NCI-H1105 (cell line): ENCODE measurements at regions not wholly inside any gene's neighbourhood (a gene's known extent, or its start where the extent isn't known, plus 50 kb on each side); places are given as distances from the start of the nearest gene placed in this dataset.
"Not testable (repeated sequence)": the region's sequence is repeated elsewhere in the genome, so short reads cannot be mapped to it uniquely, and the experiment has no call there.

Experiments
- DNase-seq: peaks from one replicate; lab custom pipeline; 2025; lab: John Stamatoyannopoulos, UW

DNA sequence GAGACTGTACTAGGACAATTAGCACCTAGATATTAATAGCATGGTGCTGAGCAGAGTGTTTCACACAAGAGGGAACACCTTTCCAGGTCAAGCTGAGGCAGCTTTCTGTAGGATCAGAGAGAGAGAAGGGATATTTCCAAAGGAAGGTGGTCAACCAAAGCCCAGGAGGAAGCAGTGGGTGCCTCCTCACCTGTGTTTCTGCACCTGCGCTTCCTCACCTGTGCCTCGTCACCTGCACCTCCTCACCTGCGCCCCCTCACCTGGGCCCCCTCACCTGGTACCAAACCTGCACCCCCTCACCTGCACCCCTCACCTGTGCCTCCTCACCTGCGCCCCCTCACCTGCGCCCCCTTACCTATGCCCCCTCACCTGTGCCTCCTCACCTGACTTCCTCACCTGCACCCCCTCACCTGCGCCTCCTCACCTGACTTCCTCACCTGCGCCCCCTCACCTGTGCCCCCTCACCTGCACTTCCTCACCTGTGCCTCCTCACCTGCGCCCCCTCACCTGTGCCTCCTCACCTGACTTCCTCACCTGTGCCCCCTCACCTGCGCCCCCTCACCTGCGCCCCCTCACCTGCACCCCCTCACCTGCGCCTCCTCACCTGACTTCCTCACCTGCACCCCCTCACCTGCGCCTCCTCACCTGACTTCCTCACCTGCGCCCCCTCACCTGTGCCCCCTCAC is 67.9 kb downstream of the TTLL2 start:
- DNase-seq = no peak

DNA sequence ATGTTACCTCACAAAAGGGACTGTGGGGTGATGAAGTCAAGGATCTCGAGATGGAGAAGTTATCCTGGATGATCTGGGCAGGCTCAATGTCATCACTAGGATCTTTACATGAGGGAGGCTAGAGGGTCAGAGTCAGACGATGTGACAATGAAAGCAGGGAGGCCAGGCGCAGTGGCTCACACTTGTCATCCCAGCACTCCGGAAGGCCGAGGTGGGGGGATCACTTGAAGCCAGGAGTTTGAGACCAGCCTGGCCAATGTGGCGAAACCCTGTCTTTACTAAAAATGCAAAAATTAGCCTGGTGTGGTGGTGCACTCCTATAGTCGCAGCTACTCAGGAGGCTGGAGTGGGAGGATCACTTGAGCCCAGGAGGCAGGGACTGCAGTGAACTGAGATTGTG is 68.8 kb downstream of the TTLL2 start:
- DNase-seq = no peak

DNA sequence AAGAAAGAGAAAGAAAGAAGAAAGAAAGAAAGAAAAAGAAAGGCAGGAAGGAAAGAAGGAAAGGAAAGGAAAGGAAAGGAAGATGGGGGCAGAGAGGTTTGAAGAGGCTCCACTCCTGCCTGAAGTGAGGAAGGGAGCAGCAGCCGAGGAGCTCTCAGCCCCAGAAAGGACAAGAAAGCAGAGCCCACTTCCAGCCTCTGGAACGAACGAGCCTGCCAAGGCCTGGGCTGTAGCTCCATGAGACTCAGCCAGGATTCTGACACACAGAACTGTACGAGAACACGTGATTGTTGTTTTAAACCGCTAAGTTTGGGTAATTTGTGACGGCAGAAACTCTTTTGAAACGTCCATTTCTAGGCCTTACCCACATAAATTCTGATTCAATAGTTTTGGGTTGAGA is 69.5 kb downstream of the TTLL2 start:
- DNase-seq = no peak

DNA sequence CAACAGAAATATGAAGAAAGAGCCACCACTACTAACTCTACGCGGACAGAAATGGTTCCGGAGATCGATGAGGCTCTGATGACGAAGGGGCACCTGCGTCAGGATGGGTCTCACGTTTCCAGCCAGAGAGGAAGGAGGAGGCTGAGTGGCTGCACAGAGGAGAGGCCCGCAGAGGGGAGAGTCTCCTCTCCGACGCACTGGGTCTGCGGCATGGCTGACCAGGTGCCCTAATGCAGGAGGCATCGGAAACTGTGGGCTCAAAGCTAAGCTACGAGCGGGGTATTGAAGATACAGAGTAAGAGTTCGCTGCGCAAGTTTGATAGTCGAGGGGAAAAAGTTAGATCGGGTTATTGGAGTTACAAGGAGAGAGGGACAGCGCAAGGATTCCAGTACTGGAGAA is 69.9 kb downstream of the TTLL2 start:
- DNase-seq = no peak

DNA sequence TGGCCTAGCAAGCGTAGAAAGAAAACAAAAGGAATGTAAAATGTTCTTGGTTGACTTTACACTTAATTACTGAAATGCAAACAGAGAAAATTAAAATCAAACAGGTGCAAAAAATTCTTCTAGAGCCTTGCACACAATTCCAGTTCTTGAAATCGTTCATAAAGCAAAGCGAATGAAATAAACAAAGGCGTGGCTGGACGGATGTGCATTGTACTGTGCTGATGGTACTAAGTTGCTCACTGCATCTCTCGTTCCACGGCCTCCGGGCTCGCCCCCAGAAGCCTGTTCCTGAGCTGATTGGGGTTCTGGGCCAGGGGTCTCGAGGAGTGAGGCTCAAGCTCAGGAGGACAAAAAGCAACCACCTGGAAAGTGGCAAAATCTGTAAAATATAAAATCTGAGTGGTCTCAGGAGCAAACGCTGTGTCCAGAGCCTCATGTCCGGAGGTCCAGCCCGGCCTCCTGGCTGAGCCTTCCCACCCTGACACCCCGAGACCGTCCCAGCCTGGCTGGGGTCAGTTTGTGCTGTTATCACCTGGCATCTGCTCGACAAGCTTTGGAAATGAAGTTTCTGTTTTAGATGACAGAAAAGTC is 71.3 kb downstream of the TTLL2 start:
- no peak for DNase-seq

DNA sequence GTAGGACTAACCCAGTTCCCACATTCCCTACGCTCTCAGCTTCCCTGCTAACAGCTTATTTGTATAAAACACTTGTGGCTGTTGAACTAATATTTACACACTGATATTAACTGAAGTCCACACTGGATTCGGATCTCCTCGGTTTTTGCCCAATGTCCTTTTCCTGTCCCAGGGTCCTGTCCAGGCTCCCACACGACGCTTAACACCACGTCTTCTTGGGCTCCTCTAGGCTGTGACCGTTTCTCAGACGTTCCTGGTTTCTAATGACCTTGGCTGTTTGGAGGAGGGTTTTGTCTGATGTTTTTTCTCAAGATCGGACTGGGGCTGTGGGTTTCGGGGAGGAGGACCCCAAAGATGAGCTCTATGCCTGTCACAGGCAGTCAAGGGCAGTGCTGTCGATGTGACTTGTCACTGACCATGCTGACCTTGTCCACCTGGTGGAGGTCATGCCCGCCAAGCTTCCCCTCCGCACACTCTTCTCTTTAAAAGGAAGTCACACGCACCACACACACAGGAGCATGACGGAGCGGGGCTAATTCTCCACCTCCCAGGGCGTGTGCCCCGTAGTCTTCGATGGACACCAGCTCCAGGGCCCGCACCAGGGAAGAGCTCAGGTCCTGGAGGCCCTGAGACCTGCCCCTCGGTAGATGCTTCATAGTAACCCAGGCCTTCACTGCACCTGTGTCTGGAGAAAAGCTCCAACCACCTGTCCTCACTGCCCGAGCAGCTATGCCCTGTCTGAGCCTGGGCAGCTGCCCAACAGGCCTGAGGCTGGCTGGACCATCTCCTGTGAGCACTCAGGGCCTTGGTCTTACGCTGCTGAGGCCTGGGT is 72.0 kb downstream of the TTLL2 start:
- no peak for DNase-seq

DNA sequence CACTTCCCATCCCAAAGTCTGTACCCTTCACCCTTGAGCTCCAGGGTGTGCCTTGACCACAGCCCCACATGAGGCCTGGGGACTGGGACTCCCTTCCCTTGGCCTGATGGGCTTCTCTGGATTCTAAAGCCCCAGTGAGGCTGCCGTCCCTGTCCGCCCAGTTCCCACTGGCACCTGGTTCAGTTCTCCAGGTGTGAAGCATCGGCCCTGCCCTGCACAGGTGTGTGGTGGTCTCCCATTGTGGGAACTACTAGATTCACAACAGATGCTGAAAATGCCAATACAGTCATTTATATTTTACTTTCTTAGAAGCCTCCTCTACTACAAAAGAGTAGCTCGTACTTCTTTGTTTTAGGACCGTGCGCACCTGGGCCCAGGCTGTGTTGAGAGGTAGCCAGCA is 72.8 kb downstream of the TTLL2 start:
- DNase-seq = no peak

DNA sequence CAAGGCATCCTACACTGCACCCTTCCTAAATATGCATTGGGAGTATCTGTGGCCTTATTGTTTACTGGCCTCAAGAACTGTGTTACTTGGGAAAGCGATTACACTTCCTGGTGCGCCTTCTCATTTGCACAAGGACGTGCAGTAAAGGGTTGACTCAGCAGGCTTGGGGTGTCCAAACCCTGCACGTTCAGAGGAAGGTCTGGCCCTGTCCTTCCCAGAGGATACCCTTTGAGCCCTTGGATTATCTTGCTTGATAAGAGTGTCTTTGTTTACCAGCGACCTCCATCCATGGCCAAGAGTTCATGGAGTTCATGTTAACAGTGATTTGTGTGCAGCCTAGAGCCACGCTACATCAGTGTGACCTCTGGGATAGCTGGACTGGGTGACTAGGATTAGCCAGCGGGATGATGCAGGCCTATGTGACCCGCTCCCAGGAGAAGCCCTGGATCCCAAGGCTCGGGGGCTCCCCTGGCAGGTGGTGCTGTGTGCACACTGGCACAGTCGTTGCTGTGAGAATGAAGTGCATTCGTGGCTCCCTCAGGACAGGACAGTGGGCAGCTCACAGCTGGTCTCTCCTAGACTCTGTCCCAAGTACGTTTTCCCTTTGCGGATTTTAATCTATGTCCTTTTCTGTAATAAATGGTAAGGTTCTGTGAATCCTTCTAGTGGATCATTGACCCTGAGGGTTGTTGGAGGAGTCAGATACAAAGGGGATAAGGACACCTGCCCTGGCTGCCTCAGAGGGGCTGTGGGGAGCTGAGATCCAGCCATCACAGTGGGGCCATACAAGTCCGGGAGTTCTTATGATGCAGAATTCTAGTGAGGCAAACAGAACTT is 73.5 kb downstream of the TTLL2 start:
- no peak for DNase-seq

DNA sequence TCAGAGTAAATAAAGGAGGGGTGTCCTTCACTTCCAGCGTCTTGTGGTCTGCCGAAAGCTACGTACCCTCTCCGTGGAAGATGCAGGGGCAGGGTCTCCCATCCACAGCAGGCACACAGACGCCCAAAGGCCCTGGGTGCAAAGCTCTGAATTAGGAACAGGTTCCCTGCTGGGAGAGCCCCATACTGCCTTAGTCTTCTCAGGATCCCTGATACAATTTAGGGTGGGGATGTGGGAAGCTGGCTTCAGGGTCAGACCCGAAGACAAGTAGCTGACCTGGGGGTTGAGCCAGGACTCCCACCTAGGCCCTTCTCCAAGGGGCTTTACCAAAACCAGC is 74.1 kb downstream of the TTLL2 start:
- no peak for DNase-seq

DNA sequence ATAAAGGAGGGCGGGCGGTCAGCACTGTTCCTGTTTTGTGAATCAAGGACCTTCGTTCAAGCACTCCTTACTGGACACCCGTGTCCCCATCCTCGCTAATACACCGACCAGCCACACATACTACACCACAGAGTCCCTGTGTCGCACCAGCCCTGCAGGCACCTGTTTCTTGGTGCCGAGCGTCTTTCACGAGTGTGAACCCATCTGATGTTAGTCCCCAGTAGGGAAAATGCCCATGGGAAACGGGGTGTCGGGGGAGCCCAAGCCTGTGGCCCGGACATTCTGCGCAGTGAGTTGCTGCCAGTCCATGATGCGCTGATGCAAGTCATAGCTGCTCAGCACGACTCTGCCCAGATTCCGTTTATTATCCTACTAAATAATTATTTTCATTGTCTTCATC is 74.7 kb downstream of the TTLL2 start:
- DNase-seq = no peak

DNA sequence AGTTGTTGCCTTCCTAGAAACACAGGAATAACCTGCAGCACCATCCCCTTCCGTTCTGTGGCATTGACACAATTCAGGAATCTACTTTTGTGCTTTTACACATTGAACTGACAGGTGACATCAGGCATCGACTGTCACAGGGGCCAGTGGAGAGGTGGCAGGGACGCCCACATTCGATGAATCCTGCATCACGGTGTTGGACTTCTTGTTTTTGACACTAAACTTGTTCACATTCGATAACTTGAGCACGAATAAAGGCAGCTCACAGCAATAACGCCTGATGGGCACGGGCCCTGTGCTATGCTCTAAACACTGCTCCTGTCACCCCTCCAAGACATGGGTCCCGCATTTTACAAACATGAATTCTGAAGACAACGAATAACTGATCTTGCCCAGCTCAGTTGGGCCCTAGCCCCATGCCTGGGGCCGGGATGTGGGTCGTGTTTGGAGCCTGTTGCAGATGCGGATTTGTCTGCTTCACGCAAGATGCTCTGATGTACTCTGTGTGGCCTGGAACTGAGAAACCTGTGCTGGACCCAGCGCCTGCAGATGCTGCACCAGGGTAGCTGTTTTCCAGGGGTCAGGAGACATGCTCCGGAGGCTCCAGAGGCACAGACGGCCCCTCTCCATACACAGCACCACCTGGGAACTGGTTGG is 75.7 kb downstream of the TTLL2 start:
- no peak for DNase-seq

DNA sequence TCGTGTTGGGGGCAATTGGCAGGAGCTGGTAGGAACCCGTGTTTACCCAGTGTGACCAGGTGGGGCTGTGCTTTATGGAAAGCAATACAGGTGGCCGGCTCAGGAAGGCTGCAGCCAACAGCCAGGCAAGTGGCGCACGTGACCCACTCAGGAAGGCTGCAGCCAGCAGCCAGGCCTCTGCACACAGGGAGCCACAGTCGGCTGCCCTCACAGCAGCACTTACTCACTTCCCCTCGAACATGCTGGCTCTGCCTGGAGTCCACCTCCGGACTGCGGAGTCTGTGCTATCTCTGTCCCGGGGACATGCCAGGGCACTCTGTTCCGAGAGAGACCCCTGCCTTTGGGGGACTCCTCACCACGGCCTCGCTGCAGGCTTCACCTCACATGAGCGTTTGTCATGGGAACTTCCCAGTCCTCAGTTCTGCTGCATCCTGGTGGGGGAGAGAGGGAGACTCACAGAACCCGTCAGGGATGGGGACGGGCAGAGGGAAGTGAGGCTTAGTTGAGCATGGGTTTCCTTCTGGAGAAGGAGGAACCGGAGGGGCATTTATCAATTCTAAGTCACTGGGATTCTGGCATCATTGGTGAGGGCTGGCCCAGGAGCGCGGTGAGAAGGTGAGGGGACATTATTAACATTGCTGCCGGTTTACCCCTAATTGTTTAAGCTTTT is 76.8 kb downstream of the TTLL2 start:
- peak; percentile 40 for DNase-seq

DNA sequence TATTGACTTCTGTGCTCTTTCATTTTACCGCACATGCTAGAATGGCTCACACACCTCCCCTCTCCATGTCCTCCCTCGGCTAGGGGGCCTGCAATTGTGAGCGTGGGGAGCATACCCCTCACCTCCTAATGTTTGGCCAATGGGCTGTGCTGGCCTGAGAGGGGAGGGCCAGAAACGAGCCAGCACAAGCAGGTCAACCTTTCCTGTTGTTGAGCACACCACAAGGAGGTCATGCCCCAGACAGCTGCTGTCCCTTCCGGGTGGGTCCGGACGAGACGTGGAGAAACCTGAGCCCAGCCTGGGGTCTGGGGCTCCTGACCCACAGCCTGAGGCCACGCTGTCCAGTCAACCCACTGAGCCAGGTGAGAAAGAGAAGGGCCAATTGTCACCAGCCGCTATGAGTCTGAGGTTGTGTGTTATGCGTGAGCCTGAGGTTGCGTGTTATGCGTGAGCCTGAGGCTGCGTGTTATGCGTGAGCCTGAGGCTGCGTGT is 77.4 kb downstream of the TTLL2 start:
- no peak for DNase-seq

DNA sequence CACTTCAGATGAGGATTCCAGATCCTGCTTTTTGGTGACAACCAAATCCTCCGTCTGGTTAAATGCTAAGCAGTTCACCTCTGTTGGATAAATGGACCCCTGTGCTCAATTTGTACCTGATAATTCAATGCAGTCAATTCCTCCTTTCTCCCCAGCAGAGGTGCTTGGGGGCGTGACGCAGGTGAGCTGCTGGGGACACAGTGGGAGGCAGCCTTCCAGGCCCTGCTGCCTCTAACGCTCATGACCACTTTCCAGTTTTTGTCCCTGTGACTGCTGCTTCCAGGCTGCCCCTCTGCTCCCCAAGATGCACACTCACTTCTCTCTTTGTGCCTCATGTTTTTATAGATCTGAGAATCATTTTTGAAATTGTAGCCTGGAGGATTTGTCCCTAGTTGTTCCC is 78.5 kb downstream of the TTLL2 start:
- DNase-seq = no peak

DNA sequence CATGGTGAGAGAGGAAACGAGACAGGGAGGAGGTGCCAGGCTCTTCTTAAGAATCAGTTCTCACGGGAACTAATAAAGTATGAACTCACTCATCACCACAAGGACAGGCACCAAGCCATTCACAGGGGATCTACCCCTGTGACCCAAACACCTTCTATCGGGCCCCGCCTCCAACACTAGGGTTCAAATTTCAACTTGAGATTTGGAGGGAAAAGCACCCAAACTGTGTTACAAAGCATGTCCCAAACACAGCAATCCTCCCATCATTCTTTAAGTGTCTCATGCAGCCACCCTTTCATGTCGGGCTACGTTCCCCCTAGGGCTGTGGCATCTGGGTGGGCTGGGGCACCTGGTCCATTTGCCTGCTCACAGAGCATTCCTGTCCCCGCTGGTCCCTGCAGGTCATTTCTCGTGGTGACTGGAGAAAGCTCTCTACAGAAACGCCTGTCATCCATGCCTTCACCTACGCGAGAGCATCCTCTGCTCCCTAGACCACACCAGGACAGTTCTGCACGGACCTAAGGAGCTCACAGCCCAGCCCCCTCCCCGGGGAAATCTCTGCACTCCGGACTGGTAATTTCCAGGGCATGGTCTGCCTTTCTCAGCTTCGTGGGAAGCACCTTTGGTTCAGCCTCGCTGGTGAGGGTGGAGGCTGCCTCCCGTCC is 79.6 kb downstream of the TTLL2 start:
- no peak for DNase-seq

DNA sequence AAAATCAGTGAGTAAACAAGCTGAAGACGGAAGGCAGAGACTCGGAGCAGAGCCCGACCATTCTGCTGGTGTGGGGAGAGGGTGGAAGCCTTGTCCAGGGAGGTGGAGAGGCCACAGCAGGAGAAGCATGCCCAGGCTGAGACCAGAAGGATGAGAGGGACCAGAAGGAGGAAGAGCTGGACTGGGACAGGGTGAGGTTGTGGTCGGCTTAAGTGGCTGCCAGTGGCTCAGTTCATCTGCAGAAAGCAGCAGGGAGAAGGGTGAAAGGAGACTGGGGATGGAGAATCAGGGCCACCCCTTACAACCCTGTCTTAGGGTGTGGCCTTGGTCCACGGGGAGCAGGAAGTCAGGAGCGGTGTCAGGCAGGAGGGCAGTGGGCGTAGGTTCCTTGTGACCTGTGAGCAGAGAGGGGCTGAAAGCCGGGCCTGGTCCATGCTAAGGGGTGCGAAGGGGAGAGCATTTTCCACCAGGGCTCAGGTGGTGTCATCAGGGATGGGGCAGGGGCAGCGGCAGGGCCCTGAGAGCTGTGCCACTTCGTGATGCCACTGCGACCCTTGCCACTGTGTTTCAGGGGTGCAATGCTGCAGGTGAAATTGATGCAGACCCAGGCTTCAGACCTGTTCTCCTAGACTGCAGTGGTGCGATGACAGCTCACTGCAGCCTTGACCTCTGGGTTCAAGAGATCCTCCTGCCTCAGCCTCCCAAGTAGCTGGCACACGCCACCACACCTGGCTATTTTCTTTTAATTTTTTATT is 81.1 kb downstream of the TTLL2 start:
- no peak for DNase-seq

DNA sequence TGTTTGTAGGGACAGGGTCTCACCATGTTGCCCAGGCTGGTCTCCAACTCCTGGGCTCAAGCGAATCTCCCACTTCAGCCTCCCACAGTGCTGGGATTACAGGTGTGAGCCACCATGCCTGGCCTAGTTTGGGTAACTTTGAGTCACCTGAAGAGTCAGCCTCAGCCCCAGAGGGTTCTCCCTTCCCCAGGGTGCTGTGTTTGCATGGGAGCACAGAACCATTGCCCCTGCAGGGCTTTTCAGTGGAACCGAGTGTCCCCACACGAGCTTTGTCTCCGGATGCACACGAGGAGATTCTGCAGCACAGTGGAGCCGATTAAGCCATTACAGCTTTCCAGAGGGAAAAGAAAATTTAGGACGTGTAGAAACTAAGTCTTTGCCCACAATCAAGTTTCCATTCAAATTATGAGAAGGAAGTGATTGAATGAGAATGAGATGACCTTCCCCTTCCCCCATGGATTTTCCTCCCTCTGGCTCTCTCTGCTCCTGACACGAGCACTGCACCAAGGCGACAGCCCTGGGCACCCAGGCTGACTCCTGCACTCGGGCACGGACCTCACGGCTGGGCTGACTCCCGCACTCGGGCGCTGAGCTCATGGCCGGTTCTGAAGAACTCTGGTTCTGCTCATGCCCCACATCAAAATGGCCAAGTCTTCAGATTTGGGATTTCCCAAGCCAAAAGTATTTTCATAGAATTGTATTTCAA is 81.8 kb downstream of the TTLL2 start:
- not testable (repeated sequence) for DNase-seq

DNA sequence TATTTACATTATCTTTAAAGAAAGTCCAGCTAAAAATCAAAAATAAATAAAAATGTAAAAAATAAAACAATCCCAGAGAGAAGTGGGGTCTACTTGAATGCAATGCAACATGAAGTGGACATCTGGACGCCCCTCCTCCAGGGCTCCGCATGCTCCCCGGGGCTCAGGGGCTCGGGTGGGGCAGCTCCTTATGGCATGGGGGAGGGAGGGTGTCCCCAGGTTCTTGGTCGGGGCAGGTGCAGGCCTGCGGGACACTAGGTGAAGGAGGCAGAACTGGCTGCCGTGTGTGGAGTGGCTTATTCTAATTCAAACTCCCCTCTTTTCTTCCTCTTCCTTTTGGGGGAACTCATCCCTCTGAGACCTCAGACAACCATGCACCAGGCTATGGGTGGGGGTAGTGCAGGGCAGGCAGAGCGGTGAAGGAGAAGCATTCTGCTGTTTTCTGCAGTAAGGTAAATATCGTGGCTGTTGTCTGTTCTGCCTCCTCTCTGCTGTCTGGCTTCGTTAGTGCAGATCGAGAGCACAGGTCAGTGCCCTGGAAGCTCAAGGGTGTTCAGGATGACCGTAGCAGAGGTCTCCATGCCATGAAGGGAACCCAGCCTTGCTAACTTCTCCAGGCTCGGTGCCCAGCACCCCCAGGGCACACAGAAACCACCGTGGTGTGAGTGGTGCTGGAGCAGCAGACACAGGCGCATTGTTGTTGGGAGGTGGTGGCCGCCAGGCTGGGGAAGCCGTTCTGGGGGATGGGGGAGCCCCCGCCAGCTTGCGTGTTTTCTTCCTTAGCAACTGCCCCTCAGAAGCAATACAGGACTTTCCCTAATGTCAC is 82.6 kb downstream of the TTLL2 start:
- DNase-seq = no peak
